ENCODE measurements at regions not wholly inside any gene's neighbourhood (a gene's known extent, or its start where the extent isn't known, plus 50 kb on each side); places are given as distances from the start of the nearest gene placed in this dataset.

DNA sequence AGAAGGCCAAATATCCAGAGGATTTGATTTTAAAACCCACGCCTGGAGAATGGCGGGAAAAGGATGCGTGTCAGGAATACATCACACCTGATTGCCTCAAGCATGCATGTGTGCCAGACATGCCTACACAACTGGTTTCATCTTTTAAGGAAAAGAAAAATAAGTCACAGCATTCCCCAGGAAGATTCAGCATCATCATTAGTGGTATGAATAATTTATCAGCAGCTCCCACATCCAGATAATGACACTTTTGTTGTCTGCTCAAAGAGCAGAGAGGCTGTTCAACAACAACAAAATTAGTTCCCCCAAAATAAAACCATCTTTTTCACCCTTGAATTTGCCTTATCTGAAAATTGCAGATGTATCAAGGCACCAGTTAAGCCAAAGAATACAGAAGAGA, 328.6 kb upstream of the C1orf87 start:
- TF ChIP-seq, protein P1, sequence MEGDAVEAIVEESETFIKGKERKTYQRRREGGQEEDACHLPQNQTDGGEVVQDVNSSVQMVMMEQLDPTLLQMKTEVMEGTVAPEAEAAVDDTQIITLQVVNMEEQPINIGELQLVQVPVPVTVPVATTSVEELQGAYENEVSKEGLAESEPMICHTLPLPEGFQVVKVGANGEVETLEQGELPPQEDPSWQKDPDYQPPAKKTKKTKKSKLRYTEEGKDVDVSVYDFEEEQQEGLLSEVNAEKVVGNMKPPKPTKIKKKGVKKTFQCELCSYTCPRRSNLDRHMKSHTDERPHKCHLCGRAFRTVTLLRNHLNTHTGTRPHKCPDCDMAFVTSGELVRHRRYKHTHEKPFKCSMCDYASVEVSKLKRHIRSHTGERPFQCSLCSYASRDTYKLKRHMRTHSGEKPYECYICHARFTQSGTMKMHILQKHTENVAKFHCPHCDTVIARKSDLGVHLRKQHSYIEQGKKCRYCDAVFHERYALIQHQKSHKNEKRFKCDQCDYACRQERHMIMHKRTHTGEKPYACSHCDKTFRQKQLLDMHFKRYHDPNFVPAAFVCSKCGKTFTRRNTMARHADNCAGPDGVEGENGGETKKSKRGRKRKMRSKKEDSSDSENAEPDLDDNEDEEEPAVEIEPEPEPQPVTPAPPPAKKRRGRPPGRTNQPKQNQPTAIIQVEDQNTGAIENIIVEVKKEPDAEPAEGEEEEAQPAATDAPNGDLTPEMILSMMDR (conservative IDR thresholded peaks at IDR 0.05): no peak
- TF ChIP-seq EZH2 (IDR thresholded peaks at IDR 0.05; ENCODE audit: low read depth): no peak
